ENCODE measurements at regions not wholly inside any gene's neighbourhood (a gene's known extent, or its start where the extent isn't known, plus 50 kb on each side); places are given as distances from the start of the nearest gene placed in this dataset.

- TF ChIP-seq CTCF (conservative IDR thresholded peaks at IDR 0.05; ENCODE audit: low read length), result no peak
- no peak for TF ChIP-seq EZH2phosphoT487 (IDR thresholded peaks at IDR 0.05; ENCODE audit: borderline replicate concordance)
Measured at GRCh38 chr7:46871516-46871915, 710.4 kb downstream of the TNS3 start.
